HG03039 (cell line): ENCODE measurements at regions not wholly inside any gene's neighbourhood (a gene's known extent, or its start where the extent isn't known, plus 50 kb on each side); places are given as distances from the start of the nearest gene placed in this dataset.
"Not testable (repeated sequence)": the region's sequence is repeated elsewhere in the genome, so short reads cannot be mapped to it uniquely, and the experiment has no call there.

Experiments
- ATAC-seq: cut with Tn5 transposase; IDR thresholded peaks from one replicate; pipeline ENCODE4 v1.9.1; 2021; ENCODE audit warnings: mild to moderate bottlenecking, moderate library complexity; ENCODE audit not compliant: unreplicated experiment

DNA sequence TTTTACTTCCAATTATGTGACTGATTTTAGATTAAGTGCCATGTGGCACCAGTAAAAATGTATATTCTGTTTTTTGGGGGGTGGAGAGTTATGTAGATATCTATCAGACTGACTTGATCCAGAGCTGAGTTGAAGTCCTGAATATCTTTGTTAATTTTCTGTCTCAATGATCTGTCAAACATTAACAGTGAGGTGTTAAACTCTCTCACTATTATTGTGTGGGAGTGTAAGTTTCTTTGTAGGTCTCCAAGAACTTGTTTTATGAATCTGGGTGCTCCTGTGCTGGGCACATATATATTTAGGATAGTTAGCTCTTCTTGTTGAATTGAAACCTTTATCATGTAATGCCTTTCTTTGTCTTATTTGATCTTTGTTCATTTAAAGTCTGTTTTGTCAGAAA is 276.5 kb upstream of the USP25 start:
- ATAC-seq: no peak

DNA sequence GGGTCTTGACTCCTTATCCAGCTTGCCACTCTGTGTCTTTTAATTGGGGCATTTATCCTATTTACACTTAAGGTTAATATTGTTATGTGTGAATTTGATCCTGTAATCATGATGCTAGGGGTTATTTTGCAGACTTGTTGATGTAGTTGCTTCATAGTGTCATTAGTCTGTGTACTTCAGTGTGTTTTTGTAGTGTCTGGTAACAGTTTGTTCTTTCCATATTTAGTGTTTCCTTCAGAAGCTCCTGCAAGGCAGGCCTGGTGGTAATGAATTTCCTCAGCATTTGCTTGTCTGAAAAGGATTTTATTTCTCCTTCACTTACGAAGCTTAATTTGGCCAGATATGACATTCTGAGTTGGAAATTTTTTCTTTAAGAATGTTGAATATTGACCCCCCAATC is 276.0 kb upstream of the USP25 start:
- ATAC-seq: not testable (repeated sequence)

DNA sequence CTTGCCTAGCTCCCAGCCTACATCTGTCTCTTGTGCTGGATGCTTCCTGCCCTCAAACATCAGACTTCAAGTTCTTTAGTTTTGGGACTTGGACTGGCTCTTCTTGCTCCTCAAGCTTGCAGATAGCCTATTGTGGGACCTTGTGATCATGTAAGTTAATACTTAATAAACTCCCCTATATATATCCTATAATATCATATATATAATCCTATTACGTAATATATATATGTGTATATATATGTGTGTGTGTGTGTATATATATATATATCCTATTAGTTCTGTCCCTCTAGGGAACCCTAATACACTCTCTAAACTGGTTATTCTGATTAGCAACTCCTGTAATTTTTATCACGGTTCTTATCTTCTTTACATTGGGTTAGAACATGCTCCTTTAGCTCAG is 274.9 kb upstream of the USP25 start:
- ATAC-seq: not testable (repeated sequence)

DNA sequence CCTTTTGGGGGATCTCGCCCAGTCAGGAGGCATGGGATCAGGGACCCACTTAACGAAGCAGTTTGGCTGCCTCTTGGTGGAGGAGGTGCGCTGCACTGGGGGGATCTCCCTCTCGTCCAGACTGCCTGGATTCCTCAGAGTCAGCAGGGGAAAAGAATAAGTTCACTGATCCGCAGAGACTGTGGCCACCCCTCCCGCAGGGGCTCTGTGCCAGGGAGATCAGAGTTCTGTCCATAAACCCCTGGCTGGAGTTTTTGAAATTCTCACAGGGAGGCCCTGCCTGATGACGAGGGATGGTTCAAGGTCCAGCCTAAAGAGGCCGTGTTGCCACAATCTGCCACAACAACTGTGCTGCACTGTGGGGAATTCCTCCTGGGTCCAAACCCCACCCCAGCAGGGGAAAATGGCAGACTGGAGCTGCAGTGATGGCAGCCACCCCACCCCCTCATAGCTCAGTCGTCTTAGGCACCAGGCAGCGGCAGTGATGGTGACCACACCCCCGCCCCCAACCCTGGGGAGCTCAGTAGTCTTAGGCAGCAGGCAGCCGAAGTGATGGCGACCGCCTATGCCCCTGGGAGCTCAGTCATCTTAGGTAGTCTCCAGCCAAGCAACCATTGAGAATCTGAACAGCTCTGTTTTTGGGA is 273.8 kb upstream of the USP25 start:
- ATAC-seq: no peak

DNA sequence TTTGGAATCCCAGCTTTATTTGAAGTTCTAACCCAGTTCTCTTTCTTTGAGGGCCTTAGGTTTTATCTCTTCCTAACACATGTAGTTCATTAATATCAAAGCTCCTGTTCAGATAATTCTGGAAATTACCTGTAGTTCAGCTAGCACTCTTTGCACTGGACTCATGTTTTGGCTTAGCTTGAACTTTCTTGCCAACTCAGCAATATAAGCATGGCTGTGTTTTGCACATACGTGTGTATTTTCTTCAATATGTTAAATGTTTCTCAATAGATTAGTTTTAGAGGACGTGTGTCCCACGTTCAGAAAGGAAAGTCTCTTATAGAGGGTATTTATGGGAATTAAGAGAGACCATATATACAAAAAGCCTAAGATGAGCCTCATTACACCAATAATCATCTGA is 271.8 kb upstream of the USP25 start:
- no peak for ATAC-seq

DNA sequence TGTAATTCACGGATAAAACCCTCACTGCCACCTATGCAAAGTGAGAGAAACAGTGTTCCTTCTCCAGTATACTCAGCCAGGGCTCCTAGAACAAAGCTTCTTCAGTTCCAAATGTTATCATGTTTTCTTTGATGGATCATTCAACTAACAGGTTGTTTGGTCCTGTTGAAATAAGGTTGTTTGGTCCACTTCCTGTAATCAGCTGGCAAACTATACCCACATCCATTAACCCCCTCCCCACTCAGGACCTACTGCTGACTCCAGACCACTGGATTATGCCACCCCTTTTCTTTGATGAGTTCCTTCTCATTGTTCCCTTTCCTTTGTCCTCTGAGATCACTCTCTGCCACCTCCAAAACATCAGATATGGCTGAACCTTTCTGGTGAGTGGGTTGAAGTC is 267.7 kb upstream of the USP25 start:
- no peak for ATAC-seq

DNA sequence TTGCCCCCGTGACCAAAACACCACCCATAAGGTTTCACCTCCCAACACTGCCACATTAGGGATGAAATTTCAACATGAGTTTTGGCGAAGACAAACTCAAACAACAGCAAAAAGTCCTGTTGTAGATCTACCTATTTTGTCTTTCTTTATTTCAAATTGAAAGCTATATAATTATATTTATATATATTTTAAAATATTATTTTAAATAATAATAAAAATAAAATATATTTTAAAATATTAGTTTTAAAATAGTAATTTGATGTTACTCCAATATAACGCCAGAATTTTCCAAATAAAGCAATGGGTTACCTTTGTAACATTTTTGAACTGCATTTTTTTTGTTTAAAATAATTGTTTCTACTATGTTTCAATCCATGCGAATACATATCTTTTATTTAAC is 263.5 kb upstream of the USP25 start:
- ATAC-seq: no peak

DNA sequence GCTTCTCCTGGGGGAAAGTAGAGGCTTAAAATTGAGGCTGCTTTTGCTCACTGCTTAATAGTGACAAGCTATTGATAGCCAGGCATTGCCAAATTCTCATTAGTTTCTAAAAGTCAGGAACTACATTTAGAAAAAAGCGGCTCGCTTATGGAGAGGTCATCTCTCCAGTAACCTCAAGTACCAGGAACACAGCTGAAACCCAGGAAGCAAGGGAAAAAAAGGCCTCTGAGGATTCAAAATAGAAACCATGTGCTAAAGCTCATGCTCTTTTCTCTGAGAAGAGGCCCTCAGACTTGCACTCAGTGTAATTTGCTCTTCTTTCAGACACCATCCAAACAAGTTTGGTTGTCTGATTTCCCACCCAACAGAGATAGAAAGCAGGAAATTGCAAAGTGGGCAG is 261.4 kb upstream of the USP25 start:
- ATAC-seq: no peak

DNA sequence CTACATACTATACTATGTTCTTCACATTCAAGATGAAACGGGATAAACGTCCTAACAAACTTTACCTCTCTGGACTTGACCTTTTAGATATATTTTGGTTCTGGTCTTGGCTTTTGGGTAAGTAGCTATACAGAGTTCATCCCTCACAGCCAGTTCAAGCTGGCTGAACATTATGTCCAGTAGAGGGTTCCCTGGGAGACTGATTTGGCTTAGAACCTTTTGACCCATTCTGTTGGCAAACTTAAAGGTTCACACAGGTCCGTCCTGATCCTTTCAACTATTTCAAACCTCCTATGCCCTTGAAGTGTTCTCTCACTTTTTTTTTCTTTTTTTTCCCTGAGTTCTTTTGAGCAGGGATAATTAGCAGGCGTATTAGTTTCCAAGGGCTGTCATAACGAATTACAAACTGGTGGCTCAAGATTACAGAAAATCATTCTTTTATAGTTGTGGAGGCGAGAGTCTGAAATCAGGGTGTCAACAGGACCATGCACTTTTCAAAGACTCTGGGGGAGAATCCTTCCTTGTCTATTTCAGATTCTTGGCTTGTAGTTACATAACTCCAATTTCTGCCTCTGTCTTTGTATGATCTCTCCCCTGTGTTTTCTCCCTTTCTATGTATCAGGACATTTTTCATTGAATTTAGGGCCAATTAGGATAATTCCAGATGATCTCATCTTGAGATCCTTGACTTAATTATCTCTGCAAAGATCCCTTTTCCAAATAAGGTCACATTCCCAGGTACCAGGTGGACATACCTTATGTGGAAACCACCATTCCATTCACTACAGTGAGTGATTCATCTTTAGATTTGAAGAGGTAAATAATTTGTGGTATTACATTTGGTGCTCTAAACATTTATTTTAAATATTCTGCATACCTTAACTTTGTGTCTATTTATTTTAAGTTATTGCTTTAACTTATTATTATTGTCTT is 257.4 kb upstream of the USP25 start:
- ATAC-seq: no peak

DNA sequence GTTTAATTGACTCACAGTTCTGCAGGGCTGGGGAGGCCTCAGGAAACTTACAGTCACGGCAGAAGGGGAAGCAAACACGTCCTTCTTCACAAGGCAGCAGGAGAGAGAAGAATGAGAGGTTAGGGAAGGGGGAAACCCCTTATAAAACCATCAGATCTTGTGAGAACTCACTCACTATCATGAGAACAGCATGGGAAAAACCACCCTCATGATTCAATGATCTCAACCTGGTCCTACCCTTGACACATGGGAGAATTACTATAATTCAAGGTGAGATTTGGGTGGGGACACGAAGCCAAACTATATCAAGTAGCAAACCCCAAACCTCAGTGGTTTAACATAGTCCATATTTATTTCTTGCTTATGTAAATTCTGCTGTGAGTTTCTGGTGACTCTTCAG is 252.0 kb upstream of the USP25 start:
- ATAC-seq: not testable (repeated sequence)

DNA sequence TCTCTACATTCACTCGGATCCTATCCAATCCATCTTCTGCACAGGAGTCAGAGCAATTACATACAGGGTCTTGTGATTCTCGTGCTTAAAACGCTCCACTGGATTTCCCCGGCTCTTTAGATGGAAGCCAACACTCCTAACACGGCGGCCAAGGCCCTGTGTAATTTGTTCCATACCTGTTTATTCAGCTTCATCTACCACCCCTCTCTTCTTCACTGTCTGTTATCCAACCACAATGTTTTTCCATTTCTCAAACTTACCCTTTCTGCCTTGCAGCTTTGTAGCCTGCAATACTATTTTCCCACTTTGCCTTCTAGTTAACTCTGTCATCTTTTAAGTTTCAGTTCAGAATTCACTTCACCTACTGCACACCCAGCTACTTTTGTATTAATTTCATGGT is 249.6 kb upstream of the USP25 start:
- ATAC-seq: no peak

DNA sequence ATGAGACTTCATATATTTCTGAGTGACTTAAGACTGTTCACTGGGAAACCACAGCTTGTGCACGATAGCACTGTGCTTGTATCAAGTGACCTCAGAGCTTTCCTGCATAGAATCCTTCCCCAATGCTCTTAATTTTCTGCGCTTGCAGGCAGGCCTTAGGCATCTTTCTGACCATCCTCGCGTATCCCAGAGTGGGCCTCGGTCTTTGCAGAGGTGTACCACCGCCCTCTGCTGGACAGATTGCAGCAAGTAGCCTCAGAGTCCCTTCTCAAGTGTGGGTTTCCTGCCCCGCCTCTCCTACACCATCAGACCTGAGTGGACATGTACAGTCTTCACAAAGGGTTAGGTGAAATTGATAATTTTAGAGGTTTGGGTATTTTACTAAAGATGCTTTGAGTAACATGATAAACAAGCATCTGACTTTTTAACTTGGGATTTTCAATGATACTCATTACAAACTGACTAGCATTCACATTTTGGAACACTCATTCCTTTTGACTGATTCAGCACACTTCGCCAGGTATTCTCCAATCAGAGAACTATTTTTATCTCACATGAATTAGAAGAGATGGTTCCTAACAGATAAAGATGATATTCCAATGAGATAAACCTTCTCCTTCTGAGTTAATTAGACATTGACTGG is 246.5 kb upstream of the USP25 start:
- ATAC-seq: peak; percentile 93

DNA sequence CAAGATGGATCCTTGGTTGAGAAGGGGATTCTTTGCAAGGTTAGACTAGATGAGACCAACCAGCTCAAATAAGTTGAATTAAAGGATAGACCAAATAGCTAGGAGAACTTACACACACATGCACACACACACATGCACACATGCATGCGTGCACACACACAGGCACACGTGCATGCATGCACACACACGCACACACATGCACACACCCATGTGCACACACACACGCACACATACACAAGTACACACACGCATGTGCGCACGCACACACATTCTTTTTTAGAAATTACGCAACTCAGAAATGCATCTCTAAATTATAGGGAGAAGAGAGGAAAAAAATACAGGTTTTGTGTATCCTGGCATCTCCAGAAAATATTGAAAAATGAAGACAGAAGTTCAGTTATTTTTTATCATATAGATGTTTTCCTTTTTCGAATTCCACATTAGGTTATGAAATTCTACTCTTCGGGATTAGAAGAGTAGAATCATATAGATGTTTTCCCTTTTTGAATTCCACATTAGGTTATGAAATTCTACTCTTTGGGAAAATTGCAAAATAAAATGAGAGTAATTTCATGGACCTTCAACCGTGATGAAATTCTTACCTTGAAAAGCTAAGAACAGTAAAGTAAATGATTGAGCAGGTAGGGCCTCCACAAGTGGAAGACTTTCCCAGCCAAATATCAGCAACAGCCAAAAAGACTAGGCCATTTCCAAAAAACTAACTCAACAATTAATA is 243.2 kb upstream of the USP25 start:
- ATAC-seq: no peak

DNA sequence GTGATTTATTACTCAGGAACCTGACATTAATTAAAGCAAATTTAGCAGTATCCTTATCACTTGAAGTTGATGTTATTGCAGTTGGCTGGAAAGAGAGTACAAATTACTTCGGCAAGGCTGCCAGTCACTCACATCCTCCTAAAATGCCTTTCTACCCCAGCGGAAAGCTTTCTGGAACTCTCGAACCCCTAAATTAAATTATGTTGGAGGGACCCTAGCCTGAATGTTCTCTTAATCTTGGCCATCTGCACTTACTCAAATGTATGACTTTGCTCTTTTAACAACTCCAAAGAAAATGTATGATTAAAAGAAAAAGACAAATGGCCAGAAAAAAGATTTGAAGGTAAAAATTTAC is 242.6 kb upstream of the USP25 start:
- no peak for ATAC-seq

DNA sequence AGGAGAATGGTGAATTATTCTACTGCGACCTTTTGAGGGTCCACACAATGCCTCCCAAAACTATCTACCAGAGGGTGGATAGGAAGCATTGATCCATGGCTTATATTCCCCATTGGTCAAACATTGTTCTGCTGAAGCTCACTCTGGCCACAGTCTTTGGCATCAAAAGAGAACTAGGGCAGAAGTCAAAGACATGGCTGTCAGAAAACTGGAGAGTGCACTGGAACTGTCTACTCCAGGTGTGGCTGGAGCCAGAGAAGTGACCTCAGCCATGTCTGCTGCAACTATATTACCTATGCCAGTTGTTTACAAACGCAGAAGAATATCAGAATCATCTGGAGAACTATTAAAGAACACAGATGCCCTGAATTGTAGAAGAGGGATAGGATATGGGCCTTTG is 238.7 kb upstream of the USP25 start:
- no peak for ATAC-seq

DNA sequence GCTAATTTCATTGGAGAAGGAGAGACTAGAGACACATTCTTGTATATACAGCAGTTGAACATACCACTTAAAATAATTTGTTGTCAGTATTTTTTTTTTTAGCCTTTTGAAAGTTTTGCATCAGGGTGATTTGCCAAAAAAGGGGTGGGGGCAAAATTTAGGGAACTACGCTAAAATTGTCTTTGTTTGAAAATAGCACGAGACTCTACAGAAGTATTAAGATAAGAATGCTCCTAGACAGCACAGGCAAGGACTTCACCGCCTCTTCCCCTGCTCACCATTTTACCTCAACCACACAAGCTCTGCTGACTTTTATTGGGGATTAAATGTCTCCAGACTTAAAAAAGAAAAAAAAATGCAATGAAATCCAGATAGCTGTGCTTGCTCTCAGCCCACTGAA is 236.1 kb upstream of the USP25 start:
- no peak for ATAC-seq

DNA sequence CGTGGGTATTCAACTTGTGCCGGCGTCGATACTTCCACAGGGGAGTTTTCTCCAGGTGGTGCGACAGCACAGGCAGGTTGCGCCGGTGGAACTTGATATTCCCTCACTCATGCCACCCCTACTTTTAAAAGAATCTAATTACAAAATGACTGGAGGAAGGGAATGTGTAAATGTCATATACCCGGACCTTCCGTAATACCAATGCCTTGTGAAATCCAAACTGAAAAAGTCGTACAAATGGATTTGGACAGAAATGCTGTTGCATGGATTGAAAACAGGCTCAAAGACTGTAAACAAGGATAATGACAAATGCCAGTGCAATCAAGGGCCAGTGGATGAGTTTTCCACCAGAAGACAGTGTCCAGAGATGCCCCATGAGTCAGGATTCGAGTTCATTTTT is 235.3 kb upstream of the USP25 start:
- no peak for ATAC-seq

DNA sequence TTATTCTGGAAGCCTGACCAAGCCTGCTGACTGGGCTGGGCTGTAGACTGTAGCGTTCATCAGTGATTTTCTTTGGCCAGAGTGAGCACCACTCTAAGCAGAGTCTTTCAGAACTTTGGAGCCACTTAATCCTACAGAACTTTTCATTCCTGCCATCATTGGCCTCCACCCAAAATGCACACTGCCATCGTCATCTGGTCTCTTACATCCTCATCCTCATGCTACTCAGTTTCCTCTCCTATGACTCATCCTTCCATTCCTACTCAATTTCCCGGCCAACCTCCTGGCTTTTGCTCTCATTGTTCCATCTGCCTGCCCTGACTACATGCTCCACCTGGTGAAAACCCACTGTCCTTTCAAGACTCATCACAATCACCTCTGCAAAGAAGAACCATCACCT is 233.8 kb upstream of the USP25 start:
- no peak for ATAC-seq

DNA sequence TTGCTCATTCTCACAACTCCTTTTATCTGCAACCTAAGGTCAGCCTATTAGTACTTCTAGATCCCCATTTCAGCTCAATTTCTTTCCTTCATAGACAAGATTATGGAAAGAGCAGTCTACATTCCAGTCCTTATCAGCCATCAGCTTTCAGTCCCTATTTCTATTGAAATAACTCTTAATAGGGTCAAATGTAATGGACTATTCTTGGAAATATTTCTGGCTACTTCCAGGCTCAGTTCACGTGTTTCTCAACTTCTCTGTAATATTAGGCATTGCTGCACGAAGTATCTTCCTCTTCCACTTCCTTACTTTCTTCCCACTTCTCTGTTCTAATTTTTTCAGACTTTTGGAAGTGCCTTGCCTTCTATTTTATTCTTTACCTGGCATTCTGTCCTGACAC is 232.9 kb upstream of the USP25 start:
- ATAC-seq: no peak

DNA sequence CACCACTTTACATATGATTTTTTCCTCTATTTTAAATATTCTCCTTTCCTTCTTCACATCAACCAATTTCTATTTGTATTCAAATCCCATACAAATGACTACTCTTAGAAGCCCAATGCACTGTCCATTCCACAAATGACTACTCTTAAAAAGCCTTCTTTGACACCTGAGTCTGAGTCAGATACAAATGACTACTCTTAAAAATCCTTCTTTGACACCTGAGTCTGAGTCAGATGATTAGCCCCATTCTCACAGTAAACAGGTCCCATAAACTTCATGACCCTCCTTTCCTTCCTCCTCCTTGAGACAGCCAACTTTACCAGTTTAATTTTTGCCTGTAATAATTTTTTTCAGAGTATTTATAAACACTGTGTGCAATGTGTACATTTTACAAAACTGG is 231.3 kb upstream of the USP25 start:
- no peak for ATAC-seq

DNA sequence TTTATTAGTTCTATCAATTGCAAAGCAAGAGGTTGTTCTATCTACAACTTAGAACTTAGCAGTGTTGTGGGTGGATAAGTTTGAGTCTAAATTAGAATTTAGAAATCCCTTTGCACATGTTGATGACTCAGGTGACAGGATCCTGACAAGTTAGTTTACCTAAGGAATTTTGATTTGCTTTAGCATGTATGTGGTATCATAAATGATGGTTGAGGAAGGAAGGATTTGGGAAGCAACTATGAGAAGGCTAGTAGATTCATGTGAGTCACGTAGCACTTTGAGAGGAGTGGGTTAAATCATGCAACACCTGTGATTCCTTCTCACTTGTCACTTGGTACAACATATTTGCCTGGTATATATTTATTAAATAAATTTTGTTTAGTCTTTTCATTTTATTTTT is 223.7 kb upstream of the USP25 start:
- no peak for ATAC-seq
